GM18873 (cell line): ENCODE measurements at regions not wholly inside any gene's neighbourhood (a gene's known extent, or its start where the extent isn't known, plus 50 kb on each side); places are given as distances from the start of the nearest gene placed in this dataset.
"Not testable (repeated sequence)": the region's sequence is repeated elsewhere in the genome, so short reads cannot be mapped to it uniquely, and the experiment has no call there.

Experiments
- ATAC-seq: cut with Tn5 transposase; IDR thresholded peaks from one replicate; pipeline ENCODE4 v1.9.1; 2021; ENCODE audit warnings: mild to moderate bottlenecking, moderate library complexity, moderate number of reproducible peaks; ENCODE audit not compliant: unreplicated experiment, low FRiP score

GRCh38 chr13:91017031-91017668 is 330.3 kb upstream of the MIR17HG start:
- peak; percentile 80 for ATAC-seq

GRCh38 chr13:91017669-91018053 is 329.8 kb upstream of the MIR17HG start:
- peak; percentile 11 for ATAC-seq

GRCh38 chr13:91020461-91021034 is 326.9 kb upstream of the MIR17HG start:
- ATAC-seq: no peak

- no peak for ATAC-seq
Measured at GRCh38 chr13:91024157-91024792, 323.2 kb upstream of the MIR17HG start.

GRCh38 chr13:91025442-91025841 is 322.0 kb upstream of the MIR17HG start:
- ATAC-seq: no peak

- ATAC-seq: no peak
Measured at GRCh38 chr13:91031508-91031907, 316.0 kb upstream of the MIR17HG start.

GRCh38 chr13:91032104-91032503 is 315.4 kb upstream of the MIR17HG start:
- no peak for ATAC-seq

- ATAC-seq: no peak
Measured at GRCh38 chr13:91036886-91037285, 310.6 kb upstream of the MIR17HG start.

- no peak for ATAC-seq
Measured at GRCh38 chr13:91042870-91043269, 304.6 kb upstream of the MIR17HG start.

GRCh38 chr13:91045351-91046034 is 302.0 kb upstream of the MIR17HG start:
- no peak for ATAC-seq

- no peak for ATAC-seq
Measured at GRCh38 chr13:91046715-91047327, 300.7 kb upstream of the MIR17HG start.

GRCh38 chr13:91050970-91051369 is 296.5 kb upstream of the MIR17HG start:
- no peak for ATAC-seq

- ATAC-seq: no peak
Measured at GRCh38 chr13:91052876-91053275, 294.6 kb upstream of the MIR17HG start.

GRCh38 chr13:91053318-91054065 is 294.0 kb upstream of the MIR17HG start:
- ATAC-seq: no peak

GRCh38 chr13:91054902-91055301 is 292.6 kb upstream of the MIR17HG start:
- ATAC-seq: no peak

- ATAC-seq: peak; percentile 93
Measured at GRCh38 chr13:91056746-91057145, 290.7 kb upstream of the MIR17HG start.

GRCh38 chr13:91057507-91057906 is 290.0 kb upstream of the MIR17HG start:
- not testable (repeated sequence) for ATAC-seq

GRCh38 chr13:91058066-91058465 is 289.4 kb upstream of the MIR17HG start:
- no peak for ATAC-seq

GRCh38 chr13:91058919-91059318 is 288.6 kb upstream of the MIR17HG start:
- no peak for ATAC-seq

- ATAC-seq: no peak
Measured at GRCh38 chr13:91066745-91067144, 280.7 kb upstream of the MIR17HG start.
